Heart right ventricle (tissue), 16 donors: ENCODE measurements at regions not wholly inside any gene's neighbourhood (a gene's known extent, or its start where the extent isn't known, plus 50 kb on each side); places are given as distances from the start of the nearest gene placed in this dataset.

Experiments
- ATAC-seq, 8 donors: fragments of 200-7000 bp; cut with Tn5 transposase; one replicate each; pipeline ENCODE4 v1.9.1; 2020; ENCODE audit warnings: mild to moderate bottlenecking in 8 of 8, moderate library complexity in 8 of 8, moderate number of reproducible peaks in 1 of 8
- DNase-seq, 2 donors: peaks; one replicate each; pipeline ENCODE4 v3.0.0-alpha.2; 2020
- H3K27ac ChIP-seq, 10 donors: fragments of 200-600 bp; sonication (generic) in 2 of 10; one replicate each; pipeline versions ENCODE4 v1.5.0 to v1.8.0; 2020 to 2022; ENCODE audit warnings: mild to moderate bottlenecking in 3 of 10
- H3K27me3 ChIP-seq, 7 donors: fragments of 200-600 bp; one replicate each; pipeline ENCODE4 v1.8.0; 2021 to 2022; ENCODE audit warnings: mild to moderate bottlenecking in 2 of 7
- H3K36me3 ChIP-seq, 9 donors: fragments of 200-600 bp; sonication (generic) in 1 of 9; one replicate each; pipeline versions ENCODE4 v1.5.0 to v1.8.0; 2020 to 2022; ENCODE audit warnings: mild to moderate bottlenecking in 2 of 9
- H3K4me1 ChIP-seq, 9 donors: fragments of 200-600 bp; sonication (generic) in 1 of 9; one replicate each; pipeline versions ENCODE4 v1.5.0 to v1.8.0; 2020 to 2022; ENCODE audit warnings: mild to moderate bottlenecking in 4 of 9
- H3K4me3 ChIP-seq, 10 donors: fragments of 200-600 bp; sonication (generic) in 2 of 10; one replicate each; pipeline versions ENCODE4 v1.5.0 to v1.8.0; 2020 to 2022; ENCODE audit warnings: mild to moderate bottlenecking in 7 of 10, moderate library complexity in 2 of 10
- H3K9me3 ChIP-seq, 11 donors: fragments of 200-600 bp in 10 of 11; sonication (generic) in 2 of 11; one replicate each; pipeline versions ENCODE4 v1.5.0 to v1.8.0; 2013 to 2022; ENCODE audit warnings: mild to moderate bottlenecking in 2 of 11, control low read depth in 1 of 11, moderate library complexity in 1 of 11
- CTCF ChIP-seq, 9 donors: fragments of 200-600 bp; sonication (generic) in 2 of 9; IDR thresholded peaks; one replicate each; pipeline versions ENCODE4 v1.5.0 to v1.8.0; 2021 to 2022; ENCODE audit warnings: antibody characterized with exemption in 9 of 9, mild to moderate bottlenecking in 5 of 9, moderate library complexity in 1 of 9
- WGBS, 2 donors: extraction: QIAGEN DNeasy Blood & Tissue Kit; methylation state at CpG; one replicate each; pipeline ENCODE4 v1.1.7; 2013; ENCODE audit warnings: inconsistent platforms in 1 of 2; 5-methylcytosine and 5-hydroxymethylcytosine counted together
- intact Hi-C, 10 donors: fragments of 100-400 bp; cut with DNase I; formaldehyde crosslinking; loops; one replicate each; pipeline versions ENCODE4 v1.11.1 to v1.14.2; 2022
- donor health status: Arrhythmogenic right ventricular cardiomyopathy.
- donor health status: ischemic (EF 13 %, LVEDD 7.1; RV severe dilation, severe dysfunction).
- donor health status: healthy with polysubstance abuse.
- donor health status: DM: no; HTN: yes; CAD: no.
- donor health status: DM: no; HTN: no; CAD: no.
- donor health status: ischemic (EF 25% LVEDD 6.9; RV normal size, moderate dysfunction).
- donor health status: ischemic (EF 25% LVEDD 5.7; RV mildly dilated, moderate dysfunction).
- donor health status: healthy.
- donor health status: DM: yes; HTN: yes; CAD: no.
- donor health status: Ischemic cardiomyopathy.
- donor health status: ischemic (EF 35%, LVEDD 5.7; RV mildly dilated, moderate dysfunction).
- donor health status: nonischemic (EF 11% LVEDD 7.7; RV severe dilation, severe dysfunction).
- donor health status: DM: yes; HTN: yes; CAD: no.
- donor health status: PGD.
- donor health status: ischemic (EF 29% LVEDD 5.4; RV normal size, mild dysfunction).
- donor health status: nonischemic (EF 23%, LVEDD 6.1; RV moderate dilation, normal function).

GRCh38 chr16:51682905-51683304 lies 531.8 kb upstream of the SALL1 start:
- 33 to 40% methylated on average over 3 of the region's 3 CpGs for WGBS, 2 donors
- Histone ChIP-seq H3K4me1 (no peaks in the 10 kb centered on the region), H3K36me3 (no peaks in the 10 kb centered on the region), H3K27ac (no peak overlapping the region), H3K4me3 (no peak overlapping the region), H3K27me3 (no peaks in the 10 kb centered on the region), H3K9me3 (no peaks in the 10 kb centered on the region)
- intact Hi-C loops = no loop called here
- TF ChIP-seq CTCF (IDR thresholded peaks at IDR 0.05) = no peak
- no peak for DNase-seq
- no peak for ATAC-seq

GRCh38 chr16:51674615-51675014 lies 523.5 kb upstream of the SALL1 start:
- H3K27ac ChIP-seq = no peak overlapping the region
- 81 to 82% methylated on average over 4 of the region's 4 CpGs for WGBS, 2 donors
- H3K4me3 ChIP-seq = no peak overlapping the region

GRCh38 chr16:51670527-51670926 lies 519.5 kb upstream of the SALL1 start:
- Histone ChIP-seq H3K4me1 (no peaks in the 10 kb centered on the region), H3K36me3 (no peaks in the 10 kb centered on the region), H3K4me3 (no peak overlapping the region), H3K9me3 (peaks cover 0 to 7% (median 0%) of the 10 kb centered on the region in 11 donors), H3K27me3 (peaks cover 0 to 4% (median 0%) of the 10 kb centered on the region in 7 donors), H3K27ac (no peak overlapping the region)
- no peak for ATAC-seq
- intact Hi-C loops = no loop called here
- TF ChIP-seq CTCF (IDR thresholded peaks at IDR 0.05) = no peak
- 67 to 77% methylated on average over 3 of the region's 3 CpGs for WGBS, 2 donors
- DNase-seq = no peak

More at GRCh38 chr16:51674615-51675014, 523.5 kb upstream of the SALL1 start:
- DNase-seq (no peak), ATAC-seq (no peak)
- TF ChIP-seq CTCF (IDR thresholded peaks at IDR 0.05) = no peak
- H3K9me3 ChIP-seq = peaks cover 0 to 7% (median 0%) of the 10 kb centered on the region in 11 donors
- no peaks in the 10 kb centered on the region for H3K36me3 ChIP-seq
- H3K4me1 ChIP-seq = no peaks in the 10 kb centered on the region
- intact Hi-C loops = no loop called here
- H3K27me3 ChIP-seq = no peaks in the 10 kb centered on the region

- Histone ChIP-seq H3K27me3 (peaks cover 0 to 5% (median 0%) of the 10 kb centered on the region in 7 donors), H3K4me1 (no peaks in the 10 kb centered on the region), H3K27ac (no peak overlapping the region), H3K9me3 (no peaks in the 10 kb centered on the region), H3K4me3 (no peak overlapping the region), H3K36me3 (no peaks in the 10 kb centered on the region)
- ATAC-seq = no peak
- intact Hi-C loops = loop anchor here in 1 of 10 donors (10.0 kb wide), 1 partner anchor 62 kb away; no protein-coding TSS in a partner anchor
- 57 to 64% methylated on average over 6 of the region's 6 CpGs for WGBS, 2 donors
- no peak for TF ChIP-seq CTCF (IDR thresholded peaks at IDR 0.05)
- DNase-seq = no peak
Measured at GRCh38 chr16:51666821-51667220, 515.8 kb upstream of the SALL1 start.
